HEK293T (cell line): ENCODE measurements at regions not wholly inside any gene's neighbourhood (a gene's known extent, or its start where the extent isn't known, plus 50 kb on each side); places are given as distances from the start of the nearest gene placed in this dataset.

Experiments used
- ELF4 ChIP-seq: fragments of 450-650 bp; IDR thresholded peaks from 2 replicates; pipeline ENCODE4 v1.6.1; 2017; ENCODE audit warnings: antibody characterized with exemption
- FOXK2 ChIP-seq: fragments of 450-650 bp; IDR thresholded peaks from 2 replicates; pipeline ENCODE4 v1.6.1; 2016; ENCODE audit warnings: mild to moderate bottlenecking
- FOXM1 ChIP-seq: fragments of 450-650 bp; IDR thresholded peaks from 2 replicates; pipeline ENCODE4 v1.6.1; 2017; ENCODE audit warnings: mild to moderate bottlenecking, borderline replicate concordance
- L3MBTL2 ChIP-seq: fragments of 450-650 bp; conservative IDR thresholded peaks from 2 replicates; pipeline ENCODE4 v1.6.1; 2016; ENCODE audit warnings: mild to moderate bottlenecking
- LEF1 ChIP-seq: fragments of 450-650 bp; IDR thresholded peaks from 2 replicates; pipeline ENCODE4 v1.6.1; 2017; ENCODE audit warnings: mild to moderate bottlenecking, borderline replicate concordance
- NFRKB ChIP-seq: fragments of 450-650 bp; IDR thresholded peaks from 2 replicates; pipeline ENCODE4 v1.6.1; 2016; ENCODE audit warnings: mild to moderate bottlenecking, moderate library complexity
- SP1 ChIP-seq: fragments of 450-650 bp; IDR thresholded peaks from 2 replicates; pipeline ENCODE4 v1.6.1; 2017
- SUZ12 ChIP-seq: fragments of 450-650 bp; IDR thresholded peaks from 2 replicates; pipeline ENCODE4 v1.6.1; 2016; ENCODE audit warnings: mild to moderate bottlenecking
- ZNF384 ChIP-seq: fragments of 450-650 bp; IDR thresholded peaks from 2 replicates; pipeline ENCODE4 v1.6.1; 2016

- no peak for TF ChIP-seq SUZ12
- TF ChIP-seq L3MBTL2 = no peak
- TF ChIP-seq FOXM1 = no peak
- no peak for TF ChIP-seq ELF4
- no peak for TF ChIP-seq SP1
- no peak for TF ChIP-seq FOXK2
- TF ChIP-seq NFRKB = no peak
- TF ChIP-seq LEF1 = no peak
- no peak for TF ChIP-seq ZNF384
These were observed 54.5 kb upstream of the RAD23B start for GRCh38 chr9:107228496-107229039.
